Spleen (tissue), 11 donors: ENCODE measurements at regions not wholly inside any gene's neighbourhood (a gene's known extent, or its start where the extent isn't known, plus 50 kb on each side); places are given as distances from the start of the nearest gene placed in this dataset.

Experiments
- DNase-seq: peaks from one replicate; pipeline ENCODE4 v3.0.0-alpha.2; 2020
- H3K27ac ChIP-seq, 8 donors: fragments of 200-600 bp; sonication (generic) in 7 of 8; 1 replicate in 4 of 8; 2 replicates in 4 of 8; pipeline versions ENCODE4 v1.5.0 to v1.8.0; 2016 to 2021; ENCODE audit warnings: inconsistent platforms in 4 of 8, mild to moderate bottlenecking in 4 of 8, moderate library complexity in 1 of 8
- H3K27me3 ChIP-seq, 7 donors: fragments of 200-600 bp; sonication (generic) in 6 of 7; replicated peaks in 1 of 7; 1 replicate in 4 of 7; 2 replicates in 3 of 7; pipeline versions ENCODE4 v1.5.0 to v1.8.0; 2016 to 2021; ENCODE audit warnings: inconsistent platforms in 3 of 7, mild to moderate bottlenecking in 1 of 7
- H3K36me3 ChIP-seq, 6 donors: fragments of 200-600 bp; sonication (generic) in 5 of 6; 1 replicate in 4 of 6; 2 replicates in 2 of 6; pipeline versions ENCODE4 v1.5.0 to v1.8.0; 2016 to 2021; ENCODE audit warnings: inconsistent platforms in 2 of 6
- H3K4me1 ChIP-seq, 6 donors: fragments of 200-600 bp; sonication (generic) in 5 of 6; 1 replicate in 3 of 6; 2 replicates in 3 of 6; pipeline versions ENCODE4 v1.5.0 to v1.8.0; 2016 to 2021; ENCODE audit warnings: inconsistent platforms in 3 of 6
- H3K4me3 ChIP-seq, 8 donors: fragments of 200-600 bp; sonication (generic) in 7 of 8; 1 replicate in 4 of 8; 2 replicates in 4 of 8; pipeline versions ENCODE4 v1.5.0 to v1.8.0; 2016 to 2021; ENCODE audit warnings: inconsistent platforms in 4 of 8, mild to moderate bottlenecking in 4 of 8, moderate library complexity in 2 of 8
- H3K9me3 ChIP-seq, 8 donors: fragments of 200-600 bp; sonication (generic) in 7 of 8; 1 replicate in 4 of 8; 2 replicates in 4 of 8; pipeline versions ENCODE4 v1.5.0 to v1.8.0; 2016 to 2021; ENCODE audit warnings: inconsistent platforms in 4 of 8
- POLR2A ChIP-seq, 3 donors: fragments of 450-650 bp; IDR thresholded peaks; one replicate each; pipeline ENCODE4 v1.5.1; 2017; ENCODE audit warnings: antibody characterized with exemption in 3 of 3, mild to moderate bottlenecking in 1 of 3
- POLR2AphosphoS5 ChIP-seq, 3 donors: sonication (generic); formaldehyde crosslinking; IDR thresholded peaks; one replicate each; pipeline ENCODE4 v1.5.1; 2017; ENCODE audit warnings: antibody characterized with exemption in 3 of 3
- WGBS, 5 donors: extraction: QIAGEN DNeasy Blood & Tissue Kit in 3 of 5; methylation state at CpG; one replicate each; pipeline versions ENCODE4 v1.1.5 to v1.1.7; 2013 to 2018; 5-methylcytosine and 5-hydroxymethylcytosine counted together
- intact Hi-C: fragments of 100-400 bp; cut with DNase I; formaldehyde crosslinking; loops from one replicate; pipeline ENCODE4 v1.15.0; 2023; ENCODE audit warnings: low total_unique reads
- TF ChIP-seq, protein P1 (sequence below), 11 experiments: fragments of 200-600 bp in 7 of 11; fragments of 450-650 bp in 4 of 11; sonication (generic) in 4 of 11; IDR thresholded peaks in 8 of 11; conservative IDR thresholded peaks in 3 of 11; 1 replicate in 7 of 11; 2 replicates in 4 of 11; pipeline versions ENCODE4 v1.4.0 to v1.8.0; 2016 to 2021; ENCODE audit warnings: antibody characterized with exemption in 11 of 11, inconsistent platforms in 4 of 11, mild to moderate bottlenecking in 1 of 11
- donor health status: healthy with polysubstance abuse.
- donor health status: DM: no; HTN: no; CAD: no; lungs with moderate emphysema.
- donor health status: DM: no; HTN: no; CAD: no.
- donor health status: Bipolar disorder and iron deficiency.
- donor health status: healthy.
- donor health status: DM: no; HTN: no; CAD: no.
- donor health status: DM: yes; HTN: yes; CAD: no.

DNA sequence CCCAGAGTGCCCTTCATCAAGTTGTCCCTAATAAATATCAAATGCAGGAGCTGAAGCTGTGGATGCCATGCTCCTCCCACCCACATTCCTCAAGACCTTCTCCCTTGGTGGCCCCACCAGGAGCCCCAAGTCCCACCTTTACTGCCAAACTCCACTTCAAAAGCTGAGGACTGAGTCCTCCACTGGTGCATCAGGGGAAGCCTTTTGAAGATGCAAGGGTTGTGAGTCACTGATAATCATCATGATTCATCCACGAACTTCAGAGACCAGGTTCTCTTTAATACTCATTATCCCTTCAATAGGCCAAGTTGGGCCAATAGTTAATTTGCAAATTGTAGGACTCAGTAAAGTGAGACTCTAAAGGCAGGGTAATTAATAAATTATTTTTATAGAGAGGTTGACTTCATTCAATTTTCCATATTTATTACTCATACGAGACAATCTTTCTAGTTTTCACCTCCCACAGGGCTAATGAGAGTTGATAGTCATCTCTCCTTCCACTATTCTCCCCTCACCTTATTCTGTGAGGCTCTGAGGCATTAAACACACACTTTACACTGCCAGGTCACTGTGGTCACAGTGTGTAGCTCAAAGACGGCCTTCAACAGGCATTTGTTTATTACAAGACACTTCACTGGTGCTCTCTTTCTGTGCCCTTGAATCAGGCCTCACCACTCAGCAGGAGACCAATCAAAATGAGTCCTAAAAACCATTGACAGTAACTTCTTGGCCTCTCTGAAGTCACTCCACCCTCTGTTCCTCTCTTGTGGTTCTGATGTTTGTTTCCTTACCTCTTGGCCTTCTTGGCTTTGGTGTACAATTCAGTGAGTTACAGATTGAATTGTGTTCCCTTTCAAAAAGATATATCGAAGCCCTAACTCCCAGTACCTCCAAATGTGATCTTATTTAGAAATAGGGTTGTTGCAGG lies 99.9 kb downstream of the TRIB2 start:
- TF ChIP-seq, protein P1, sequence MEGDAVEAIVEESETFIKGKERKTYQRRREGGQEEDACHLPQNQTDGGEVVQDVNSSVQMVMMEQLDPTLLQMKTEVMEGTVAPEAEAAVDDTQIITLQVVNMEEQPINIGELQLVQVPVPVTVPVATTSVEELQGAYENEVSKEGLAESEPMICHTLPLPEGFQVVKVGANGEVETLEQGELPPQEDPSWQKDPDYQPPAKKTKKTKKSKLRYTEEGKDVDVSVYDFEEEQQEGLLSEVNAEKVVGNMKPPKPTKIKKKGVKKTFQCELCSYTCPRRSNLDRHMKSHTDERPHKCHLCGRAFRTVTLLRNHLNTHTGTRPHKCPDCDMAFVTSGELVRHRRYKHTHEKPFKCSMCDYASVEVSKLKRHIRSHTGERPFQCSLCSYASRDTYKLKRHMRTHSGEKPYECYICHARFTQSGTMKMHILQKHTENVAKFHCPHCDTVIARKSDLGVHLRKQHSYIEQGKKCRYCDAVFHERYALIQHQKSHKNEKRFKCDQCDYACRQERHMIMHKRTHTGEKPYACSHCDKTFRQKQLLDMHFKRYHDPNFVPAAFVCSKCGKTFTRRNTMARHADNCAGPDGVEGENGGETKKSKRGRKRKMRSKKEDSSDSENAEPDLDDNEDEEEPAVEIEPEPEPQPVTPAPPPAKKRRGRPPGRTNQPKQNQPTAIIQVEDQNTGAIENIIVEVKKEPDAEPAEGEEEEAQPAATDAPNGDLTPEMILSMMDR (IDR thresholded peaks at IDR 0.05 in 8 of 11, conservative IDR thresholded peaks at IDR 0.05 in 3 of 11): no peak
- TF ChIP-seq POLR2AphosphoS5 (IDR thresholded peaks at IDR 0.05) (no peak), POLR2A (IDR thresholded peaks at IDR 0.05) (no peak)

DNA sequence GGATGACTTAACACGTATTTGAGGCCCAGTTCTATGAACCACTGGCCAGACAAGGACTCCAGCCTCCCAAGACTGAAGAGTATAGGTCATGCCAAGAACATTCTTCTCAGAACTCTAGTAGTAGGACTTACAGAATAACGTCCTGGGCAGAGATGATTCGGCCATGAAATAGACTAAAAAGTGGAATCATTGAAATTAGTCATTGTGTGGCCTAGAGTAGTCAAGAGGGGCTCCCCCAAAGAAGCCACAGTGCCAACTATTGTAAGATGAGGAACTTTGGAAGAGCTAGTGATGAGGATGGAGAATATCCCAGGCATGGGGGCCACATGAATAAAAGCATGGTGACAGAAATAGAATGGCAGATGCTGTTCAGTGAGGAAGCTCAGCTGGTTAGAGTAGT lies 101.1 kb downstream of the TRIB2 start:
- H3K27ac ChIP-seq: peak overlapping the region in 6 of 8 donors; percentile 77 to 85 (median 84)
- TF ChIP-seq POLR2AphosphoS5 (IDR thresholded peaks at IDR 0.05) (no peak), POLR2A (IDR thresholded peaks at IDR 0.05) (no peak)
- TF ChIP-seq, protein P1 (IDR thresholded peaks at IDR 0.05 in 8 of 11, conservative IDR thresholded peaks at IDR 0.05 in 3 of 11): no peak
- H3K36me3 ChIP-seq: no peaks in the 10 kb centered on the region
- H3K9me3 ChIP-seq: no peaks in the 10 kb centered on the region
- no peak for DNase-seq
- no peaks in the 10 kb centered on the region for H3K27me3 ChIP-seq
- intact Hi-C loops: no loop called here
- H3K4me1 ChIP-seq: peaks cover 6 to 27% (median 21%) of the 10 kb centered on the region in 6 donors
- 67 to 88% (median 80%) methylated on average over 3 of the region's 3 CpGs for WGBS, 5 donors
- no peak overlapping the region for H3K4me3 ChIP-seq

More for the DNA sequence above, 99.9 kb downstream of the TRIB2 start:
- no peaks in the 10 kb centered on the region for H3K27me3 ChIP-seq
- H3K27ac ChIP-seq: peak overlapping the region in 2 of 8 donors; percentile 1 to 23
- H3K36me3 ChIP-seq: no peaks in the 10 kb centered on the region
- H3K9me3 ChIP-seq: no peaks in the 10 kb centered on the region
- 85 to 92% (median 87%) methylated on average over 4 of the region's 4 CpGs for WGBS, 5 donors
- intact Hi-C loops: no loop called here
- H3K4me3 ChIP-seq: no peak overlapping the region
- no peak for DNase-seq
- H3K4me1 ChIP-seq: peaks cover 6 to 27% (median 21%) of the 10 kb centered on the region in 6 donors

DNA sequence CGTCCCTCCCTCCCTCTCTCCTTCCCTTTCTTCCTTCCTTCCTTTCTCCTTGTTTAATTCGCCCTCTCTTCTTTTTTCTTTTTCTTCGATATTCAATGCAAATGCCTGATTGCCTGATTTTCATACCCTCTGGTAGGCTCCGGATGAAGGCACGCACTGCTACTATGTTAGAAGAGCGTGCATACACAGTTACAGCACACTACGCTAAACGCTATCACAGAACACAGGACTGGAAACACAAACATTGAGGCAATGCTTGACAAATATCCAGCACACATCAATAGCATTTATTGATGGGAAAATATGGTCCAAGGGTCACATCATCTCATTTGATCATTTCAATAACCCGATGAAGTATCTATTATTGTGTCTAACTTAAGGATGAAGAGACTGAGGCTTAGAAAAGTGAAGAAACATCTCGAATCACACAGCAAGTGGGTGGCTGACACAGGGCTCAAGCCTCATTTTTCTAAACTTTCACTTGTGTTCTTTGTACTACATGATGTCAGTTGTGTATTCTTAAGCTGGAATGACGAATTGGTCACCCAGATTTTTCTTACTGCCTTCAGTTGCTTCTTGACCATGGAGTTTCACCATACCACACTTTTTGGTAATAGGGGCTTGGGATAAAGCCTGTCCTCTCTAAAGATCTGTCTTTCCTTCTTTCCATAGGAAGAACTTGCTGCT lies 101.8 kb downstream of the TRIB2 start:
- Histone ChIP-seq H3K27me3 (no peaks in the 10 kb centered on the region), H3K9me3 (no peaks in the 10 kb centered on the region), H3K36me3 (no peaks in the 10 kb centered on the region), H3K4me1 (peaks cover 6 to 27% (median 21%) of the 10 kb centered on the region in 6 donors), H3K4me3 (no peak overlapping the region), H3K27ac (peak overlapping the region; percentile 66 to 85 (median 82))
- intact Hi-C loops: no loop called here
- DNase-seq: no peak
- TF ChIP-seq, protein P1 (IDR thresholded peaks at IDR 0.05 in 8 of 11, conservative IDR thresholded peaks at IDR 0.05 in 3 of 11): no peak
- TF ChIP-seq POLR2AphosphoS5 (IDR thresholded peaks at IDR 0.05) (no peak), POLR2A (IDR thresholded peaks at IDR 0.05) (no peak)
- WGBS, 5 donors: 83 to 89% (median 86%) methylated on average over 11 of the region's 11 CpGs

DNA sequence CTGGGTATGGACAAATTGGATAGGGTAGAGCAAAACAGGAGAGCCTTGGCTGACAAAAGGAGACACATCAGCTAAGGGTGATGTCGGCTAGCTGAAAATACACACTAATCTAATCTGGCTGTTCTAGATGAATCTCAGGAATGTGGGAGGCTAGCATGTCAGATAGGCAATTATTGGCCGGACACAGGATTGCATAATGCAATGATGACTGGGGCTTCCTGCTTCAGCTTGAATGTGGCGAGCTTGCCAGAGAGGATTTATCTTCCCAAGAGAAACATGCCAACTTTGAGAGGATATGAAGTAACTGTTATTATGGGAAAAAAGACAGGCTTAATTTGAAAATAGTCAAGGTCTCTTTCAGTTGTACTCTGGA lies 102.4 kb downstream of the TRIB2 start:
- Histone ChIP-seq H3K36me3 (no peaks in the 10 kb centered on the region), H3K27ac (peak overlapping the region; percentile 66 to 85 (median 82)), H3K9me3 (no peaks in the 10 kb centered on the region), H3K4me1 (peaks cover 6 to 27% (median 21%) of the 10 kb centered on the region in 6 donors), H3K27me3 (no peaks in the 10 kb centered on the region), H3K4me3 (no peak overlapping the region)
- intact Hi-C loops: no loop called here
- DNase-seq: no peak
- WGBS, 5 donors: 23 to 45% (median 33%) methylated on average over 3 of the region's 3 CpGs
- peak in 1 of 3 donors; percentile 90 for TF ChIP-seq POLR2AphosphoS5 (IDR thresholded peaks at IDR 0.05)
- no peak for TF ChIP-seq POLR2A (IDR thresholded peaks at IDR 0.05)
